RWPE1 (cell line): ENCODE measurements at regions not wholly inside any gene's neighbourhood (a gene's known extent, or its start where the extent isn't known, plus 50 kb on each side); places are given as distances from the start of the nearest gene placed in this dataset.
"Not testable (repeated sequence)": the region's sequence is repeated elsewhere in the genome, so short reads cannot be mapped to it uniquely, and the experiment has no call there.

Experiments
- CTCF ChIA-PET: fragments of 350-600 bp; sonication (Branson Sonifier 250); formaldehyde crosslinking; extraction: SDS; loops from one replicate; lab custom pipeline; 2021; lab: Yijun Ruan, JAX
- POLR2A ChIA-PET: fragments of 400-600 bp; formaldehyde crosslinking; extraction: SDS; loops from one replicate; lab custom pipeline; 2020; ENCODE audit warnings: antibody characterized with exemption; ENCODE audit not compliant: low non-redundant PET; lab: Yijun Ruan, JAX
- DNase-seq: peaks from one replicate; pipeline ENCODE4 v3.0.0; 2012; ENCODE audit warnings: low spot score
- H3K27ac ChIP-seq: fragments of 450-650 bp; 2 replicates; pipeline ENCODE4 v1.5.1; 2017
- CTCF ChIP-seq: fragments of 450-650 bp; conservative IDR thresholded peaks from 2 replicates; pipeline ENCODE4 v1.5.1; 2017; ENCODE audit warnings: low read depth, mild to moderate bottlenecking

- ChIA-PET CTCF (no interaction called here), POLR2A (no interaction called here)
- H3K27ac ChIP-seq: no peak overlapping the region
- TF ChIP-seq CTCF: no peak
- DNase-seq: no peak
These were observed 193.4 kb upstream of the CXCL12 start for GRCh38 chr10:44578271-44578670.

- POLR2A ChIA-PET, H3K27ac ChIP-seq, DNase-seq, CTCF ChIA-PET: not testable (repeated sequence)
These were observed 194.1 kb upstream of the CXCL12 start for GRCh38 chr10:44578963-44579362.

- DNase-seq: no peak
- no peak for TF ChIP-seq CTCF
- H3K27ac ChIP-seq: no peak overlapping the region
- CTCF ChIA-PET: no interaction called here
- POLR2A ChIA-PET: no interaction called here
These were observed 197.1 kb upstream of the CXCL12 start for GRCh38 chr10:44581996-44582395.

GRCh38 chr10:44587488-44588318 lies 202.8 kb upstream of the CXCL12 start:
- DNase-seq: no peak
- TF ChIP-seq CTCF: no peak
- CTCF ChIA-PET: no interaction called here
- POLR2A ChIA-PET: no interaction called here
- H3K27ac ChIP-seq: no peak overlapping the region

GRCh38 chr10:44589181-44589943 lies 204.5 kb upstream of the CXCL12 start:
- no peak overlapping the region for H3K27ac ChIP-seq
- DNase-seq: no peak
- TF ChIP-seq CTCF: no peak
- ChIA-PET CTCF (no interaction called here), POLR2A (no interaction called here)

GRCh38 chr10:44589944-44590449 lies 205.1 kb upstream of the CXCL12 start:
- CTCF ChIA-PET: interaction anchor here (0.6 kb wide), 1 partner anchor 28 kb away, joined by 4 read pairs; no protein-coding TSS in a partner anchor
- no peak overlapping the region for H3K27ac ChIP-seq
- no peak for DNase-seq
- POLR2A ChIA-PET: no interaction called here
- no peak for TF ChIP-seq CTCF
